ENCODE measurements at regions not wholly inside any gene's neighbourhood (a gene's known extent, or its start where the extent isn't known, plus 50 kb on each side); places are given as distances from the start of the nearest gene placed in this dataset.

- Histone ChIP-seq H3K27ac (ENCODE audit: control insufficient read depth, insufficient read depth, low read length) (no peak overlapping the region), H4K20me1 (ENCODE audit: control insufficient read depth, extremely low read depth, insufficient read depth, low read length) (no peaks in the 10 kb centered on the region), H2AFZ (ENCODE audit: control insufficient read depth, low read length) (no peak overlapping the region), H3K27me3 (ENCODE audit: control insufficient read depth, extremely low read depth, insufficient read depth, low read length) (no peaks in the 10 kb centered on the region), H3K36me3 (ENCODE audit: control insufficient read depth in 2 of 2, extremely low read depth in 1 of 2, insufficient read depth in 2 of 2, low read length in 2 of 2) (no peaks in the 10 kb centered on the region), H3K9ac (ENCODE audit: control insufficient read depth, extremely low read depth, insufficient read depth, low read length) (no peak overlapping the region), H3K79me2 (ENCODE audit: control insufficient read depth, insufficient read depth, low read length) (no peaks in the 10 kb centered on the region), H3K4me1 (ENCODE audit: control insufficient read depth, extremely low read depth, insufficient read depth, low read length) (peaks cover 18% of the 10 kb centered on the region), H3K9me1 (ENCODE audit: control insufficient read depth, extremely low read depth, insufficient read depth, low read length) (no peaks in the 10 kb centered on the region), H3K9me3 (ENCODE audit: control insufficient read depth, low read depth, low read length) (no peaks in the 10 kb centered on the region), H3K4me2 (ENCODE audit: control insufficient read depth, extremely low read depth, insufficient read depth, low read depth, low read length) (no peak overlapping the region), H3K4me3 (ENCODE audit: control insufficient read depth in 2 of 3, extremely low read depth in 1 of 3, insufficient read depth in 2 of 3, low read depth in 1 of 3, low read length in 3 of 3) (no peak overlapping the region)
- FAIRE-seq (no peak), DNase-seq (ENCODE audit: low read depth, low spot score) (no peak)
- dilution Hi-C loops (cut with MboI; ENCODE audit: extremely low pct_ligation_motif_present, low sequenced_read_pairs) = no loop called here
- TF ChIP-seq, protein P1, sequence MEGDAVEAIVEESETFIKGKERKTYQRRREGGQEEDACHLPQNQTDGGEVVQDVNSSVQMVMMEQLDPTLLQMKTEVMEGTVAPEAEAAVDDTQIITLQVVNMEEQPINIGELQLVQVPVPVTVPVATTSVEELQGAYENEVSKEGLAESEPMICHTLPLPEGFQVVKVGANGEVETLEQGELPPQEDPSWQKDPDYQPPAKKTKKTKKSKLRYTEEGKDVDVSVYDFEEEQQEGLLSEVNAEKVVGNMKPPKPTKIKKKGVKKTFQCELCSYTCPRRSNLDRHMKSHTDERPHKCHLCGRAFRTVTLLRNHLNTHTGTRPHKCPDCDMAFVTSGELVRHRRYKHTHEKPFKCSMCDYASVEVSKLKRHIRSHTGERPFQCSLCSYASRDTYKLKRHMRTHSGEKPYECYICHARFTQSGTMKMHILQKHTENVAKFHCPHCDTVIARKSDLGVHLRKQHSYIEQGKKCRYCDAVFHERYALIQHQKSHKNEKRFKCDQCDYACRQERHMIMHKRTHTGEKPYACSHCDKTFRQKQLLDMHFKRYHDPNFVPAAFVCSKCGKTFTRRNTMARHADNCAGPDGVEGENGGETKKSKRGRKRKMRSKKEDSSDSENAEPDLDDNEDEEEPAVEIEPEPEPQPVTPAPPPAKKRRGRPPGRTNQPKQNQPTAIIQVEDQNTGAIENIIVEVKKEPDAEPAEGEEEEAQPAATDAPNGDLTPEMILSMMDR (optimal IDR thresholded peaks at IDR 0.05 in 1 of 3, IDR thresholded peaks at IDR 0.05 in 1 of 3, conservative IDR thresholded peaks at IDR 0.05 in 1 of 3; ENCODE audit: extremely low read depth in 1 of 3, insufficient read depth in 2 of 3, low read length in 3 of 3) = no peak
- no peak for TF ChIP-seq EZH2 (IDR thresholded peaks at IDR 0.05; ENCODE audit: low read length)
Observed at GRCh38 chr6:12598919-12599318, 117.6 kb upstream of the PHACTR1 start.

GRCh38 chr6:12601881-12602280 is 114.7 kb upstream of the PHACTR1 start:
- H3K4me1 ChIP-seq (ENCODE audit: control insufficient read depth, extremely low read depth, insufficient read depth, low read length) = peaks cover 13% of the 10 kb centered on the region
- no peak overlapping the region for H3K4me3 ChIP-seq (ENCODE audit: control insufficient read depth in 2 of 3, extremely low read depth in 1 of 3, insufficient read depth in 2 of 3, low read depth in 1 of 3, low read length in 3 of 3)
- no peak for DNase-seq (ENCODE audit: low read depth, low spot score)
- no peak overlapping the region for H3K27ac ChIP-seq (ENCODE audit: control insufficient read depth, insufficient read depth, low read length)
- no peaks in the 10 kb centered on the region for H3K36me3 ChIP-seq (ENCODE audit: control insufficient read depth in 2 of 2, extremely low read depth in 1 of 2, insufficient read depth in 2 of 2, low read length in 2 of 2)
- no peaks in the 10 kb centered on the region for H3K9me1 ChIP-seq (ENCODE audit: control insufficient read depth, extremely low read depth, insufficient read depth, low read length)
- H3K79me2 ChIP-seq (ENCODE audit: control insufficient read depth, insufficient read depth, low read length) = no peaks in the 10 kb centered on the region
- no peak overlapping the region for H3K4me2 ChIP-seq (ENCODE audit: control insufficient read depth, extremely low read depth, insufficient read depth, low read depth, low read length)
- no peak overlapping the region for H2AFZ ChIP-seq (ENCODE audit: control insufficient read depth, low read length)
- dilution Hi-C loops (cut with MboI; ENCODE audit: extremely low pct_ligation_motif_present, low sequenced_read_pairs) = no loop called here
- TF ChIP-seq, protein P1 (optimal IDR thresholded peaks at IDR 0.05 in 1 of 3, IDR thresholded peaks at IDR 0.05 in 1 of 3, conservative IDR thresholded peaks at IDR 0.05 in 1 of 3; ENCODE audit: extremely low read depth in 1 of 3, insufficient read depth in 2 of 3, low read length in 3 of 3) = no peak
- TF ChIP-seq EZH2 (IDR thresholded peaks at IDR 0.05; ENCODE audit: low read length) = no peak
- no peak for FAIRE-seq
- H4K20me1 ChIP-seq (ENCODE audit: control insufficient read depth, extremely low read depth, insufficient read depth, low read length) = no peaks in the 10 kb centered on the region
- no peaks in the 10 kb centered on the region for H3K9me3 ChIP-seq (ENCODE audit: control insufficient read depth, low read depth, low read length)
- no peak overlapping the region for H3K9ac ChIP-seq (ENCODE audit: control insufficient read depth, extremely low read depth, insufficient read depth, low read length)
- H3K27me3 ChIP-seq (ENCODE audit: control insufficient read depth, extremely low read depth, insufficient read depth, low read length) = no peaks in the 10 kb centered on the region
